Chondrocyte (in vitro differentiated cells): ENCODE measurements at regions not wholly inside any gene's neighbourhood (a gene's known extent, or its start where the extent isn't known, plus 50 kb on each side); places are given as distances from the start of the nearest gene placed in this dataset.

Experiments
- DNase-seq: peaks from one replicate; pipeline ENCODE4 v3.0.0; 2021; ENCODE audit warnings: mixed read lengths, low spot score
- H3K27ac Mint-ChIP-seq: one replicate; pipeline ENCODE4 v1.8.0; 2021; ENCODE audit warnings: mild to moderate bottlenecking, moderate library complexity, mixed read lengths; ENCODE audit not compliant: unreplicated experiment
- H3K27me3 Mint-ChIP-seq: 2 replicates; pipeline ENCODE4 v1.8.0; 2021; ENCODE audit warnings: low read depth, mixed read lengths
- H3K36me3 Mint-ChIP-seq: 2 replicates; pipeline ENCODE4 v1.8.0; 2021; ENCODE audit warnings: low read depth, mixed read lengths
- H3K4me1 Mint-ChIP-seq: 2 replicates; pipeline ENCODE4 v1.8.0; 2021; ENCODE audit warnings: low read depth, mild to moderate bottlenecking, mixed read lengths
- H3K4me3 Mint-ChIP-seq: one replicate; pipeline ENCODE4 v1.8.0; 2021; ENCODE audit warnings: mild to moderate bottlenecking, moderate library complexity, mixed read lengths; ENCODE audit not compliant: unreplicated experiment
- H3K9me3 Mint-ChIP-seq: 2 replicates; pipeline ENCODE4 v1.8.0; 2021; ENCODE audit warnings: low read depth, mixed read lengths
- TF ChIP-seq, protein P1 (sequence below): fragments of 200-600 bp; sonication (generic); IDR thresholded peaks from 2 replicates; pipeline ENCODE4 v1.5.0; 2021; ENCODE audit warnings: antibody characterized with exemption, mild to moderate bottlenecking, moderate library complexity

DNA sequence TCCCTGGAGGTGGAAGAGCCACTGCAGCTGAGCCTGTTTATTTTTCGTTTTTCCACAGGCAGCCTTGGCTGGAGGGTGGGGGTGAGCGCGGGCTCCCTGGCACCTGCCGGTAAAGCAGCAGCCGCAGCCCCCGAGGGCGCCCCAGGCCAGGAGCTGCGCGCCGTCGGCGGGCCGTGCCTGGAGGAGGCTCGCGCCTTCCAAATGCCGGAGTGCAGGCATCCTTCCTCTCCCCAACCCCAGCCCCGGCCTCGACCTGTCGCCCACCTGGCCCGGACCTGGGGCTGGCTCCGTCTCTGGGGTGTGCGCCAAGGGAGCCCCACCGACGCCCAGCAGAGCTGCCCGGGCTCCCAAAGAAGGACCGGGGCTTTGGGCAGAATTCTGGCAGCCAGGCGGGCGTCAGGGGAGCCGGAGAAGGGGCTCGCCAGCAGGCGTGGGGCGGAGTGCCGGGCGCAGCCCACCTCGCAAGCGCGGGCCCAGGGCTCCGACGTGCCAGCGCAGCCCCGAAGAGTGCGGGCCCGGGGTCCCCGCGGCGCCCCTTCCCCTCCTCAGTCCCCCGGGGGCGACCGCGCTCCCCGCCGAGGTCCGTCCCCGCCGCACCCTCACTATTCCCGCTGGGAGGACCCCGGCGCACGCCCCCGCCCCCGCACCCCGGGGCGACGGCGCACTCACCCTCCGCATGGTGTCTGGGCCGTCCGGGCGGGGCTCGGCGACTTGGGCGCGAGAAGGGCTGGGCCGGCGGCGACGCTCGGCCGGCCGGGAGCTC is 130.3 kb downstream of the NDUFA12 start:
- peaks cover 10% of the 10 kb centered on the region for H3K4me1 Mint-ChIP-seq
- DNase-seq: peak; percentile 79
- no peaks in the 10 kb centered on the region for H3K9me3 Mint-ChIP-seq
- H3K36me3 Mint-ChIP-seq: no peaks in the 10 kb centered on the region
- H3K27ac Mint-ChIP-seq: no peak overlapping the region
- TF ChIP-seq, protein P1, sequence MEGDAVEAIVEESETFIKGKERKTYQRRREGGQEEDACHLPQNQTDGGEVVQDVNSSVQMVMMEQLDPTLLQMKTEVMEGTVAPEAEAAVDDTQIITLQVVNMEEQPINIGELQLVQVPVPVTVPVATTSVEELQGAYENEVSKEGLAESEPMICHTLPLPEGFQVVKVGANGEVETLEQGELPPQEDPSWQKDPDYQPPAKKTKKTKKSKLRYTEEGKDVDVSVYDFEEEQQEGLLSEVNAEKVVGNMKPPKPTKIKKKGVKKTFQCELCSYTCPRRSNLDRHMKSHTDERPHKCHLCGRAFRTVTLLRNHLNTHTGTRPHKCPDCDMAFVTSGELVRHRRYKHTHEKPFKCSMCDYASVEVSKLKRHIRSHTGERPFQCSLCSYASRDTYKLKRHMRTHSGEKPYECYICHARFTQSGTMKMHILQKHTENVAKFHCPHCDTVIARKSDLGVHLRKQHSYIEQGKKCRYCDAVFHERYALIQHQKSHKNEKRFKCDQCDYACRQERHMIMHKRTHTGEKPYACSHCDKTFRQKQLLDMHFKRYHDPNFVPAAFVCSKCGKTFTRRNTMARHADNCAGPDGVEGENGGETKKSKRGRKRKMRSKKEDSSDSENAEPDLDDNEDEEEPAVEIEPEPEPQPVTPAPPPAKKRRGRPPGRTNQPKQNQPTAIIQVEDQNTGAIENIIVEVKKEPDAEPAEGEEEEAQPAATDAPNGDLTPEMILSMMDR: no peak
- peaks cover 53% of the 10 kb centered on the region for H3K27me3 Mint-ChIP-seq
- H3K4me3 Mint-ChIP-seq: no peak overlapping the region

DNA sequence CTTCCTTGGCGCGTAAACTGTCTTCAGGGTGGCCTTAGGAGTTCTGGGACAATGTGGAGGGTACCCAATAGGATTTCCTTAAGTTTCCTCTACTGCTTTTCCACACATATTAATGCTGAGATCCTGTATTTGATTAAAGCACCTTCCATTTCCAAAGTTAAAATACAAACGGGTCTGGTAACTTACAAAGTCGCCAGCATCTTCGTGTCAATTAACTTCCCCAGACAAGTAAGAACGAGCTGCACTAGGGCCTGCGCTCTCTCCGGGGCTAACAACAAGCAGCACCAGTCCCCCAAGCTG is 130.9 kb downstream of the NDUFA12 start:
- peaks cover 48% of the 10 kb centered on the region for H3K27me3 Mint-ChIP-seq
- no peak for DNase-seq
- no peak overlapping the region for H3K27ac Mint-ChIP-seq
- peaks cover 10% of the 10 kb centered on the region for H3K4me1 Mint-ChIP-seq
- TF ChIP-seq, protein P1: no peak
- H3K36me3 Mint-ChIP-seq: no peaks in the 10 kb centered on the region
- no peaks in the 10 kb centered on the region for H3K9me3 Mint-ChIP-seq
- H3K4me3 Mint-ChIP-seq: no peak overlapping the region

DNA sequence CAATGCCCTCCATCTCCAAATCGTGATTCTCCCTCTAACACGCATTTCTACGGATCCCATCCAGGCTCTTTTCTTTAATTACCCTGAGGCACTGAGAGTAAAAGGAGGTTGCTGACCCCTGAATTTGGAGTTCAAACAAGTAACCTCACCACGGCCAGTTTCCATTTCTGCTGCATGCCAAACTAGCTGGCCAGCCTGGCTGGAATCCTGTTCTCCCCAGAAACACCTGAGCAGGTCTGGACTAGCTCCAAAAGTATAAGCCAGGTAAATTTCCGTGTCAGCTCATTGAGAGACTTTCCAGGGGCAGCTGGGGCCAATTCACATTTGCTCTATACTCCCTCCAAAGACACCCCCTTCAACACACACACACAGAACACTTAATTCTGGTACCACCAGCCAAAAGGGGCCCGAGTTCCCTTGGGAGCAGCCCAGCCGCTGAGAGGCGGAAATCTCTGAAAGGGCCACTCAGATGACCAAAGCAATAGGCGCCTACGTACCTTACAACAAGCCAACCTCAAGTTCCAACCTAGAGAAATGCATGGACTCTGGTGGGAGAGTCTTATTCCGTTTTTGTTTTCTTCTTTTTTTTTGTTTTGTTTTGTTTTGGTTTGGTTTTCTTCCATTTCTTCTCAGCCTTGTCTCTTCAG is 131.4 kb downstream of the NDUFA12 start:
- Mint-ChIP-seq H3K4me3 (no peak overlapping the region), H3K27me3 (peaks cover 47% of the 10 kb centered on the region), H3K36me3 (no peaks in the 10 kb centered on the region), H3K4me1 (peaks cover 10% of the 10 kb centered on the region), H3K9me3 (no peaks in the 10 kb centered on the region), H3K27ac (no peak overlapping the region)
- TF ChIP-seq, protein P1: no peak
- no peak for DNase-seq

DNA sequence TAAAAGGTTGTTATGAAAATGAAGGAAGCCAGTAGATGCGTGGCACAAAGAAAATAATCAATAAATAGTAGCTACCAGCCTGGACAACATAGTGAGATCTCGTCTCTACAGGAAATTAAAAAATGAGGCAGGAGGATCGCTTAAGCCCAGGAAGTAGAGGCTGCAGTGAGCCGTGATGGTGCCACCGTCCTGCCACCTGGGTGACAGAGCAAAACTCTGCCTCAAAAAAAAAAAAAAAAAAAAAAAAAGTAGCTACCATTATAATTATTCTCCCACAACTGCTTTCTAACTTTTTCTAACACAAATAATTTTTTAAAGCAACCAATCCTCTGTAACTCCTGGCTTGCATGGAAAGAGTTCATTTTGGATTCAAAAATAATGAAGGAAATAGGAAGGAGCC is 133.0 kb downstream of the NDUFA12 start:
- DNase-seq: no peak
- Mint-ChIP-seq H3K9me3 (no peaks in the 10 kb centered on the region), H3K4me3 (no peak overlapping the region), H3K27me3 (peaks cover 50% of the 10 kb centered on the region), H3K27ac (no peak overlapping the region), H3K4me1 (peaks cover 10% of the 10 kb centered on the region), H3K36me3 (no peaks in the 10 kb centered on the region)
- TF ChIP-seq, protein P1: no peak

DNA sequence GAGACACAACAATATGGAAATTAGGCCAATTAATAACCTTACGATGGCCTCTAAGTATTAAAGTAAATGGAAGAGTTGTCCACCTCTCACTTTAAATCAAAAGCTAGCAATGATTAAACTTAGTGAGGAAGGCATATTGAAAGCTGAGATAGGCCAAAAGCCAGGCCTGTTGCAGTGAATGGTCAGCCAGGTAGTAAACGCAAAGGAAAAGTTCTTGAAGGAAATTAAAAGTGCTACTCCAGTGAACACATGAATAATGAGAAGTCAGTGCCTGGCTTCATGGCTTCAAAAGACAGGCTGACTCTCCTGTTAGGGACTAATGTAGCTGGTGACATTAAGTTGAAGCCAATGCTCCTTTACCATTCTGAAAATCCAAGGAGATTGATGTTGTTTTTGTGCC is 135.3 kb downstream of the NDUFA12 start:
- TF ChIP-seq, protein P1: no peak
- H3K27me3 Mint-ChIP-seq: peaks cover 43% of the 10 kb centered on the region
- H3K27ac Mint-ChIP-seq: no peak overlapping the region
- H3K9me3 Mint-ChIP-seq: peaks cover 6% of the 10 kb centered on the region
- no peak overlapping the region for H3K4me3 Mint-ChIP-seq
- no peaks in the 10 kb centered on the region for H3K4me1 Mint-ChIP-seq
- no peak for DNase-seq
- no peaks in the 10 kb centered on the region for H3K36me3 Mint-ChIP-seq
